ENCODE measurements at regions not wholly inside any gene's neighbourhood (a gene's known extent, or its start where the extent isn't known, plus 50 kb on each side); places are given as distances from the start of the nearest gene placed in this dataset.
"Not testable (repeated sequence)": the region's sequence is repeated elsewhere in the genome, so short reads cannot be mapped to it uniquely, and the experiment has no call there.

- DNase-seq (ENCODE audit: low read depth): no peak
Measured at GRCh38 chr12:13562915-13563742, 366.6 kb downstream of the EMP1 start.

- no peak for DNase-seq (ENCODE audit: low read depth)
Measured at GRCh38 chr12:13561923-13562322, 365.4 kb downstream of the EMP1 start.

GRCh38 chr12:13559318-13559978 is 362.9 kb downstream of the EMP1 start:
- no peak for DNase-seq (ENCODE audit: low read depth)

GRCh38 chr12:13552830-13553229 is 356.3 kb downstream of the EMP1 start:
- no peak for DNase-seq (ENCODE audit: low read depth)

- DNase-seq (ENCODE audit: low read depth): no peak
Measured at GRCh38 chr12:13547283-13547682, 350.8 kb downstream of the EMP1 start.

- no peak for DNase-seq (ENCODE audit: low read depth)
Measured at GRCh38 chr12:13546231-13546630, 349.7 kb downstream of the EMP1 start.

GRCh38 chr12:13539051-13539450 is 342.5 kb downstream of the EMP1 start:
- DNase-seq (ENCODE audit: low read depth): no peak

- no peak for DNase-seq (ENCODE audit: low read depth)
Measured at GRCh38 chr12:13538136-13538535, 341.6 kb downstream of the EMP1 start.

GRCh38 chr12:13537623-13538022 is 341.1 kb downstream of the EMP1 start:
- DNase-seq (ENCODE audit: low read depth): no peak

GRCh38 chr12:13536219-13536910 is 339.8 kb downstream of the EMP1 start:
- DNase-seq (ENCODE audit: low read depth): no peak

- DNase-seq (ENCODE audit: low read depth): no peak
Measured at GRCh38 chr12:13534645-13535398, 338.3 kb downstream of the EMP1 start.

GRCh38 chr12:13534242-13534641 is 337.7 kb downstream of the EMP1 start:
- no peak for DNase-seq (ENCODE audit: low read depth)

GRCh38 chr12:13530966-13531365 is 334.4 kb downstream of the EMP1 start:
- no peak for DNase-seq (ENCODE audit: low read depth)

GRCh38 chr12:13526185-13526921 is 329.8 kb downstream of the EMP1 start:
- not testable (repeated sequence) for DNase-seq (ENCODE audit: low read depth)

- no peak for DNase-seq (ENCODE audit: low read depth)
Measured at GRCh38 chr12:13523536-13524307, 327.2 kb downstream of the EMP1 start.

- DNase-seq (ENCODE audit: low read depth): not testable (repeated sequence)
Measured at GRCh38 chr12:13518034-13518433, 321.5 kb downstream of the EMP1 start.

GRCh38 chr12:13509740-13510139 is 313.2 kb downstream of the EMP1 start:
- no peak for DNase-seq (ENCODE audit: low read depth)

- DNase-seq (ENCODE audit: low read depth): no peak
Measured at GRCh38 chr12:13505636-13506035, 309.1 kb downstream of the EMP1 start.

GRCh38 chr12:13505224-13505623 is 308.7 kb downstream of the EMP1 start:
- DNase-seq (ENCODE audit: low read depth): no peak

GRCh38 chr12:13504736-13505135 is 308.2 kb downstream of the EMP1 start:
- DNase-seq (ENCODE audit: low read depth): no peak

GRCh38 chr12:13504074-13504473 is 307.5 kb downstream of the EMP1 start:
- no peak for DNase-seq (ENCODE audit: low read depth)
